Stomach (tissue), 8 donors: ENCODE measurements at regions not wholly inside any gene's neighbourhood (a gene's known extent, or its start where the extent isn't known, plus 50 kb on each side); places are given as distances from the start of the nearest gene placed in this dataset.
A peak's percentile ranks its signal among the peaks of the same experiment; 100 is the strongest.

ENCODE experiments used
- DNase-seq, 2 donors: peaks; one replicate each; pipeline versions ENCODE4 v3.0.0 to v3.0.0-alpha.2; 2013 to 2019
- H3K27ac ChIP-seq, 5 donors: fragments of 200-600 bp in 4 of 5; sonication (generic) in 4 of 5; one replicate each; pipeline ENCODE4 v1.5.1; 2013 to 2019; ENCODE audit warnings: mild to moderate bottlenecking in 1 of 5, moderate library complexity in 1 of 5
- H3K27me3 ChIP-seq, 3 donors: fragments of 200-600 bp; sonication (generic); one replicate each; pipeline ENCODE4 v1.5.1; 2017 to 2019; ENCODE audit warnings: mixed run types in 1 of 3
- H3K36me3 ChIP-seq, 4 donors: fragments of 200-600 bp; sonication (generic); 1 replicate in 3 of 4; 2 replicates in 1 of 4; pipeline ENCODE4 v1.5.1; 2016 to 2019
- H3K4me1 ChIP-seq, 4 donors: fragments of 200-600 bp; sonication (generic); one replicate each; pipeline ENCODE4 v1.5.1; 2016 to 2019
- H3K4me3 ChIP-seq, 4 donors: fragments of 200-600 bp; sonication (generic) in 3 of 4; one replicate each; pipeline ENCODE4 v1.5.1; 2016 to 2019; ENCODE audit warnings: mild to moderate bottlenecking in 1 of 4
- H3K9me3 ChIP-seq, 4 donors: fragments of 200-600 bp; sonication (generic); one replicate each; pipeline ENCODE4 v1.5.1; 2016 to 2019
- CTCF ChIP-seq, 7 experiments: fragments of 450-650 bp in 4 of 7; fragments of 200-600 bp in 3 of 7; sonication (generic) in 3 of 7; IDR thresholded peaks; one replicate each; pipeline ENCODE4 v1.5.1; 2016 to 2019; ENCODE audit warnings: antibody characterized with exemption in 7 of 7, control low read depth in 2 of 7, mild to moderate bottlenecking in 1 of 7
- EP300 ChIP-seq: sonication (generic); formaldehyde crosslinking; IDR thresholded peaks from one replicate; pipeline ENCODE4 v1.6.1; 2017; ENCODE audit warnings: antibody characterized with exemption
- POLR2A ChIP-seq, 4 donors: fragments of 450-650 bp; IDR thresholded peaks; one replicate each; pipeline ENCODE4 v1.6.1; 2016; ENCODE audit warnings: antibody characterized with exemption in 4 of 4, control low read depth in 2 of 4, mild to moderate bottlenecking in 1 of 4, moderate library complexity in 1 of 4
- POLR2AphosphoS5 ChIP-seq, 3 donors: sonication (generic); formaldehyde crosslinking; IDR thresholded peaks; one replicate each; pipeline ENCODE4 v1.6.1; 2016; ENCODE audit warnings: antibody characterized with exemption in 3 of 3
- WGBS, 5 donors: extraction: QIAGEN DNeasy Blood & Tissue Kit in 3 of 5; methylation state at CpG; one replicate each; pipeline versions ENCODE4 v1.1.5 to v1.1.7; 2013 to 2018; 5-methylcytosine and 5-hydroxymethylcytosine counted together
- intact Hi-C: fragments of 100-400 bp; cut with DNase I; formaldehyde crosslinking; loops from one replicate; pipeline ENCODE4 v1.15.1; 2023; ENCODE audit warnings: low total_unique reads
- donor health status: healthy with polysubstance abuse.
- donor health status: Bipolar disorder and iron deficiency.
- donor health status: healthy.

- H3K27ac ChIP-seq, result no peak overlapping the region
- no peak overlapping the region for H3K4me3 ChIP-seq
- TF ChIP-seq POLR2AphosphoS5 (IDR thresholded peaks at IDR 0.05), result no peak
- no peak for TF ChIP-seq POLR2A (IDR thresholded peaks at IDR 0.05)
- TF ChIP-seq EP300, result no peak
- no peak for TF ChIP-seq CTCF (IDR thresholded peaks at IDR 0.05)
- H3K36me3 ChIP-seq, result no peaks in the 10 kb centered on the region
- peaks cover 0 to 4% (median 0%) of the 10 kb centered on the region in 3 donors for H3K27me3 ChIP-seq
- intact Hi-C loops, result no loop called here
- no peaks in the 10 kb centered on the region for H3K4me1 ChIP-seq
- 38 to 53% (median 50%) methylated on average over 2 of the region's 2 CpGs for WGBS, 5 donors
- no peaks in the 10 kb centered on the region for H3K9me3 ChIP-seq
- DNase-seq, result peak in 1 of 2 donors; percentile 10
These were observed 574.3 kb downstream of the TCERG1L start for GRCh38 chr10:130737186-130737585.

DNA sequence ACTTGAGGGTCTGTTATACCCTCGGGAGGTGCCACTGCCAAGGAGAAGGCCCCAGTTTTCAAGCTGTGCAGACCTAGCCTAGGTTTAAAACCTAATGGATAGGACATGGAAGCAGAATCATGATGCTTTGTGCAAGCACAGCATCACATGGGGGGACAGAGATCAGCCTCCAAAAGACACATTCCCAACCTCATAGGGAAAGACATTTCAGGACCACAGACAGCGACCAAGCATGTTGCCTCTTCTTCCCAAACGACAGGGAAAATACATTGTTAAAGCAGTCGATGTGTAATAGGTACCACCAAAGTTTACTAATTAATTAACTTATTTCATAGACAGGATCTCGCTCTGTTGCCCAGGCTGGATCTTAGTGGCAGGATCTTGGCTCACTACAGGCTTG, 573.9 kb downstream of the TCERG1L start:
- TF ChIP-seq CTCF (IDR thresholded peaks at IDR 0.05) (no peak), POLR2A (IDR thresholded peaks at IDR 0.05) (no peak), EP300 (no peak), POLR2AphosphoS5 (IDR thresholded peaks at IDR 0.05) (no peak)
- Histone ChIP-seq H3K27ac (no peak overlapping the region), H3K4me3 (no peak overlapping the region), H3K27me3 (peaks cover 0 to 4% (median 0%) of the 10 kb centered on the region in 3 donors), H3K4me1 (no peaks in the 10 kb centered on the region), H3K36me3 (no peaks in the 10 kb centered on the region), H3K9me3 (no peaks in the 10 kb centered on the region)
- intact Hi-C loops, result no loop called here
- DNase-seq, result peak; percentile 1 to 69
- WGBS, 5 donors, result 31 to 38% (median 34%) methylated on average over 5 of the region's 5 CpGs

GRCh38 chr10:130739016-130739756, 572.3 kb downstream of the TCERG1L start:
- no peak overlapping the region for H3K4me3 ChIP-seq
- intact Hi-C loops, result no loop called here
- no peak overlapping the region for H3K27ac ChIP-seq
- peaks cover 0 to 15% (median 0%) of the 10 kb centered on the region in 3 donors for H3K27me3 ChIP-seq
- no peaks in the 10 kb centered on the region for H3K9me3 ChIP-seq
- no peaks in the 10 kb centered on the region for H3K36me3 ChIP-seq
- TF ChIP-seq CTCF (IDR thresholded peaks at IDR 0.05) (no peak), POLR2AphosphoS5 (IDR thresholded peaks at IDR 0.05) (no peak), EP300 (no peak), POLR2A (IDR thresholded peaks at IDR 0.05) (no peak)
- H3K4me1 ChIP-seq, result no peaks in the 10 kb centered on the region
- 83 to 88% (median 86%) methylated on average over 6 of the region's 6 CpGs for WGBS, 5 donors
- peak in 1 of 2 donors; percentile 15 for DNase-seq

DNA sequence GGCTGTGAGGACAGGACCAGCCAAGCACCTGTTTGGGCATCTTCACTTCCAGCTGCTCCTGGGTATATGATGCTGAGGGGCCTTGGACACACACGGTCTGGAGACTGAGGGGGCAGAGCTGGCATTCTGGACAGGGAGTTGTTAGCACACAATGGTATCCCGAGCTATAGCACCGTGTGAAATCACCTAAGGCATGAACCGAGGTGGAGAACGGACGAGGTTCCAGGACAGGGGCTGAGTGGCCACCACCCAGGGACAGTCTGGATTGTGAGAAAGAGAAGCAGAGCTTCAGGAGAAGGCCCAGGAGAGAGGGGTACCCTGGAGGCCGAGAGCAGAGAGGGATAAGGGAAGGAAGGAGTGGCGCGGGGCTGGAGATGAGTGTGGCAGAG, 571.8 kb downstream of the TCERG1L start:
- 65 to 77% (median 74%) methylated on average over 9 of the region's 9 CpGs for WGBS, 5 donors
- TF ChIP-seq EP300 (no peak), POLR2A (IDR thresholded peaks at IDR 0.05) (no peak), CTCF (IDR thresholded peaks at IDR 0.05) (no peak), POLR2AphosphoS5 (IDR thresholded peaks at IDR 0.05) (no peak)
- peak in 1 of 2 donors; percentile 15 for DNase-seq
- intact Hi-C loops, result no loop called here
- Histone ChIP-seq H3K36me3 (no peaks in the 10 kb centered on the region), H3K4me1 (no peaks in the 10 kb centered on the region), H3K27ac (no peak overlapping the region), H3K27me3 (peaks cover 0 to 20% (median 0%) of the 10 kb centered on the region in 3 donors), H3K9me3 (no peaks in the 10 kb centered on the region), H3K4me3 (no peak overlapping the region)
